ENCODE measurements at regions not wholly inside any gene's neighbourhood (a gene's known extent, or its start where the extent isn't known, plus 50 kb on each side); places are given as distances from the start of the nearest gene placed in this dataset.

GRCh38 chr4:155140889-155141288, 67.5 kb upstream of the NPY2R start:
- Mint-ChIP-seq H3K9me3 (no peaks in the 10 kb centered on the region), H3K4me1 (ENCODE audit: low read depth) (no peaks in the 10 kb centered on the region), H3K36me3 (ENCODE audit: low read depth) (no peaks in the 10 kb centered on the region), H3K27ac (no peak overlapping the region), H3K27me3 (ENCODE audit: low read depth) (no peaks in the 10 kb centered on the region), H3K4me3 (no peak overlapping the region)
- no peak for DNase-seq
- CTCF ChIA-PET = no interaction called here
- intact Hi-C loops (cut with micrococcal nuclease) = no loop called here

DNA sequence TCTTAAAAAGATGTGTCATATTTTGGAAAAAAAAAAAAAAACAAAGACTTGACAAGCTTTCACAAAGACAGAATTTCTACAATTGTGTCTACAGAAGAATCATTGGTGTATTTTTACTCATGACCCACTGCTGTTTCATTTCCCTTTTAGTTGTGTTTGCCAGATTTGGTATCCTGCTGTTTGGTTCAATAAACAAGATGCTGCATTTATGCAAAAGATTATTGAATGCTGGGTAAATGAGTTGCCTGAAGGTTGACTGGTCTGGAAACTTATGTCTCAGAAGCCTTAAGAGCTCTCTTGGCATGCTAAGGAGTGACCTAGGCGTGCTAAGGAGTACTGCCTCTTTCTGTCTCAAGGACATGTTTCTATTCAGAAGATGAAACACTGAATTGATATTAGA, 64.9 kb upstream of the NPY2R start:
- DNase-seq = no peak
- CTCF ChIA-PET = no interaction called here
- intact Hi-C loops (cut with micrococcal nuclease) = no loop called here
- H3K36me3 Mint-ChIP-seq (ENCODE audit: low read depth) = no peaks in the 10 kb centered on the region
- H3K27me3 Mint-ChIP-seq (ENCODE audit: low read depth) = no peaks in the 10 kb centered on the region
- H3K27ac Mint-ChIP-seq = no peak overlapping the region
- H3K4me3 Mint-ChIP-seq = no peak overlapping the region
- no peaks in the 10 kb centered on the region for H3K4me1 Mint-ChIP-seq (ENCODE audit: low read depth)
- no peaks in the 10 kb centered on the region for H3K9me3 Mint-ChIP-seq

Data from activated naive CD4-positive, alpha-beta T cell treated with anti-CD3 and anti-CD28 coated beads for 36 hours (primary cell).